ENCODE measurements at regions not wholly inside any gene's neighbourhood (a gene's known extent, or its start where the extent isn't known, plus 50 kb on each side); places are given as distances from the start of the nearest gene placed in this dataset.
"Not testable (repeated sequence)": the region's sequence is repeated elsewhere in the genome, so short reads cannot be mapped to it uniquely, and the experiment has no call there.

GRCh38 chrX:65331371-65331770 is 203.2 kb downstream of the LAS1L start:
- DNase-seq, result no peak

- no peak for DNase-seq
Measured at GRCh38 chrX:65300104-65300809, 234.3 kb downstream of the LAS1L start.

DNA sequence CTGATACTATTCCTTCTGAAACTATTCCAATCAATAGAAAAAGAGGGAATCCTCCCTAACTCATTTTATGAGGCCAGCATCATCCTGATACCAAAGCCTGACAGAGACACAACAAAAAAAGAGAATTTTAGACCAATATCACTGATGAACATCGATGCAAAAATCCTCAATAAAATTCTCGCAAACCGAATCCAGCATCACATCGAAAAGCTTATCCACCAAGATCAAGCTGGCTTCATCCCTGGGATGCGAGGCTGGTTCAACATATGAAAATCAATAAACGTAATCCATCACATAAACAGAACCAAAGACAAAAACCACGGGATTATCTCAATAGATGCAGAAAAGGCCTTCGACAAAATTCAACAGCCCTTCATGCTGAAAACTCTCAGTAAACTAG is 251.7 kb downstream of the LAS1L start:
- DNase-seq, result not testable (repeated sequence)

DNA sequence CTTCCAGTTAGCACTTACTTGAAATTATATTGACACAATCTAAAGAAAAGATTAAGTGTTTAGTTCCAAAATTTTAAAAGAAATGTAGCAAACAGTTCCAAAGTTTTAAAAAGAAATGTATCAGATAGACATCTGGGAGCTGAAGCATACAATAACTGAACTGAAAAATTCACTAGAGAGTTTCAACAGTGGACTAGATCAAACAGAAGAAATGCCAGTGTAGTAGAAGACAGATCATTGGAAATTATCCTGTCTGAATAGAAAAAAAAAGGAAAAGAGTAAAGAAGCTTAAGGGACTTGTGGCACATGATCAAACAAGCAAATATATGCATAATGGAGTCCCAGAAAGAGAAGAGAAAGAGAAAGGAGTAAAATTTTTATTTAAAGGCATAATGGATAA is 261.4 kb downstream of the LAS1L start:
- no peak for DNase-seq

DNA sequence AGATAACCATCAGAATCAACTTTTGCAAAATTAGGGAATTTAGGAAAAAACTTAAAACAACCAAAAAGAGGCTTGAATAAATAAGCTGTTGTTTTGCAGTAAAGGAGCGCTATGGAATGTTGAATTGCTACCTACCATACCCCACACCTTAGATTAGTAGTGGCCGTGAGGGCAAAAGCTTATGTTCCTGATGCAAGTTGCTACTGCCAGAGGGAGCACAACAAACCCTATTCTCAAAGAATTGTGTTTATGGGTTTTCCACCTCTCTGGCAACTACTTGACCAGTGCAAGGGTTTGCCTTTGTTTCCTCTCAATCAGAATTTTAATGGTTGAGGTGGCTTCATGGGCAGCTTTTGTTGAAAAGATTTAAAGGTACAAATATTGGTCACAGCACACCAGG is 268.1 kb downstream of the LAS1L start:
- no peak for DNase-seq

- no peak for DNase-seq
Measured at GRCh38 chrX:65253817-65254216, 277.6 kb upstream of the ZC4H2 start.

- DNase-seq, result no peak
Measured at GRCh38 chrX:65241059-65241721, 264.9 kb upstream of the ZC4H2 start.

GRCh38 chrX:65203545-65203944 is 227.3 kb upstream of the ZC4H2 start:
- no peak for DNase-seq

DNA sequence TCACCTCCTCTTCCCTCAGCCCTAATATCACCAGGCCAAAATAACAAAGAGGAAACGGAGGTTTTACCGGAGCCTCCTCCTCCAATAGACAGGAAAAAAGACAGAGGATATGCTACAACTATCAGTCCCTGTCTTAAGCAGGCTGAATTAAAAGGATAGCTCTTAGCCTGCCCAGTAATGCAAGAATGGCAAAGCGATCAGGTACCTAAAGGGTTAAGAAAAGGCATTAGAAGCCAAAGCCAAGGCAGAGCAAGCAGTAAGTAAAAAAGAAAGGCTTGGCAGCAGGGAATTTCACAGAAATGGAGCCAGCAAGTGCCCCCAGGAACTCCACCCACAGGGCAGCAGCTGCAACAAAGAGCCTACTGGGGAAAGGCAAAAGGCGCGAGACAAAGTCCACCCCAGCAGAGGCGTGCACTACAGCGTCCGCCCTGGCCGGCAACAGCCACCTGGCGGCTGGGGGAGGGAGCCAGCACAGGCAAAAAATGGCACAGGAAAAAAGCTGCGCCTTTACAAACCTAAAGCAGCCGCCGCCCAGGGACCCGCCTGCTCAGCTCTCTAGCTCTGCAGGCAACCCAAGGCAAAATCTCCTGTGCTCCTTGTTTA is 220.6 kb upstream of the ZC4H2 start:
- peak; percentile 1 for DNase-seq

- no peak for DNase-seq
Measured at GRCh38 chrX:65195621-65196020, 219.4 kb upstream of the ZC4H2 start.

GRCh38 chrX:65194547-65194946 is 218.3 kb upstream of the ZC4H2 start:
- DNase-seq, result no peak

DNA sequence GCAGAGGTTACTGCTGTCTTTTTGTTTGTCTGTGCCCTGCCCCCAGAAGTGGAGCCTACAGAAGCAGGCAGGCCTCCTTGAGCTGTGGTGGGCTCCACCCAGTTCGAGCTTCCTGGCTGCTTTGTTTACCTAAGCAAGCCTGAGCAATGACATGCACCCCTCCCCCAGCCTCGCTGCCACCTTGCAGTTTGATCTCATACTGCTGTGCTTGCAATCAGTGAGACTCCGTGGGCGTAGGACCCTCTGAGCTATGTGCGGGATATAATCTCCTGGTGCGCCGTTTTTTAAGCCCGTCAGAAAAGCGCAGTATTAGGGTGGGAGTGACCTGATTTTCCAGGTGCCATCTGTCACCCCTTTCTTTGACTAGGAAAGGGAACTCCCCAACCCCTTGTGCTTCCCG is 187.1 kb upstream of the ZC4H2 start:
- not testable (repeated sequence) for DNase-seq

DNA sequence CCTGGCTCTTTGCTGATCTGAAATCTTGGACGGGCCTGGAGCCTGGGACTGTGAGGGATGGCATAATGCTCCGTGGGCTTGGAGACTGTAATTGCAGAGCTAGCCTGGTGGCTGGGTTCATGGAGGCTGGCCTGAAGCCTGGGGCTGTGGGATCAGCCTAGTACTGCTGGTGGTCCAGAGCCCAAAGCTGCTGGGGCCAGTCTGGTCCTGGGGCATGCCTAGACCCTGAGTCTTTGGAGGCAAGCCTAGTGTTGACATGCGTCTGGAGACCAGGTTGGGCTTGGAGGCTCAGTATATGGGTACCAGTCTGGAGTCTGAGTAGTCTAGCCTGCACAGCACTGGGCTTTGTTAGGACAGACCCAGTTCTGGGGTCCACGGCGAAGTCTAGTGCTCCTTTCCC is 172.0 kb upstream of the ZC4H2 start:
- no peak for DNase-seq

DNA sequence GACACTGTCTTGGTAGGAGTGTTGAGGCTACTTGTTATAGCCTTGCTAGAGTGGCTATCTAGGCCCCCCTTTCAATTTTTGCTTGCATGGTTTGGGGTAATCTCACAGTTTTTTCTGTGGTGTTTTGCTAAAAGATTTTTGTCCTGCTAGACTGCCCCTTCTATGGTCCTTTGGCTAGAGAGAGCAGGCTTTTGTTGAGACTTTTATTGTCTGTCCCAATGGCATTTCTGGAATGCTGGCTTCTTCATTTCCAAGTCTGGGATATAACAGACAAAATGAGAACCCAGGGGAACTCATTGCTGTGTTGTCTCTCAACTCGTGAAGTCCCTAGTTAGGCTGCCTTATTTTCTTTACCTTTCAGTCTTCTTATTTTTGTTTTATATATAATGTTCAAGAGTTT is 160.2 kb upstream of the ZC4H2 start:
- no peak for DNase-seq

DNA sequence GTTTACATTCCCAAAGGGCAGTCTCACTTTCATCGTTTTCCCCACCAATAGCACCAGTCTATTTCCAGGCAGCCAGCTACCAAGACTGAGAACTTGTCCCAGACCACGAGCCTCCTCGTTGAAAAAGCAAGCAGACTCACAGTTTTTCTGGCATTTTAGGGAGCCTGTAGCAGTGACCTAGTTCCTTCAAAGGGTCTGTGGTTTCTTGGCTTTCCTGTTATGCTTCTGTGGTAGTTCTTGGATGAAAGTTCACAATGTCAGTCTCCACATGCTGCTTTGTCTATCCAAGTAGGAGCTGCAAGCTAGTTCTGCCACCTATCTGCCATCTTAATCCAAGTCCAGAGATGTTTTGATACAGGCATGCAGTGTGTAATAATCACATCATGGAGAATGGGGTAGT is 151.6 kb upstream of the ZC4H2 start:
- no peak for DNase-seq

DNA sequence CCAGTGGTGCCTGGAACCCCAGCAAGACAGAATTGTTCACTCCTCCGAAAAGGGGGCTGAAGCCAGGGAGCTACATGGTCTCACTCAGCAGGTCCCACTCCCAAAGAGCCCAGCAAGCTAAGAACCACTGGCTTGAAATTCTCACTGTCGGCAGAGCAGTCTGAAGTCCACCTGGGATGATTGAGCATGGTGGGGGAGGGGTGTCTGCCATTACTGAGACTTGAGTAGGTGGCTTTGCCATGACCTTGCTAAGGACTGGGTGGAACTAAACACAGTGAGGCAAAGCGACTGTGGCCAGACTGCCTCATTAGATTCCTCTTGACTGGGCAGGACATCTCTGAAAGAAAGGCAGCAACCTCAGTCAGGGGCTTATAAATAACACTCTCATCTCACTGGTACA is 122.6 kb upstream of the ZC4H2 start:
- no peak for DNase-seq

GRCh38 chrX:65093658-65094057 is 117.4 kb upstream of the ZC4H2 start:
- DNase-seq, result no peak

- no peak for DNase-seq
Measured at GRCh38 chrX:65073233-65073632, 97.0 kb upstream of the ZC4H2 start.

GRCh38 chrX:65072590-65072989 is 96.3 kb upstream of the ZC4H2 start:
- DNase-seq, result no peak

GRCh38 chrX:65058626-65059025 is 82.4 kb upstream of the ZC4H2 start:
- DNase-seq, result not testable (repeated sequence)

GRCh38 chrX:65045001-65045400 is 68.8 kb upstream of the ZC4H2 start:
- no peak for DNase-seq

DNA sequence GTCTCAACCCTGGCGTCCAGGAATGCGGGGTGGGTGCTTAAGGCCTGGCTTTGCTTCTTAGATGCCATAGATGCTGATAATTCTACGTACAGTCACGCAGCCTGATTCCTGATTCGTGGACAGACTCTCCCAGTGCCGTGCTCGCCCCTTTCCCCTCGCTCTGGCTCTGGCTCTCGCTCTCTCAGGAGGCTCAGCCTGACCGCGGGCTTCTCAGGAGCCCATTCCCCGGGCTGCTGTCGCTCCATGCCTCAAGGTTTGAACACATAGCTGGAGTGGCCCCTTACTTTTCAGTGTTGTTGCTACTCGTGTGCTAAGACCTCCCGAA is 59.2 kb upstream of the ZC4H2 start:
- peak; percentile 32 for DNase-seq

GRCh38 chrX:65034668-65035445 is 58.6 kb upstream of the ZC4H2 start, which contains the start of gene ZC3H12B:
ZC3H12B (plus strand) TSS chrX:65034826.
- peak; percentile 83 for DNase-seq

All from hindlimb muscle (tissue), 1 donor.